GM12878 (cell line): ENCODE measurements at regions not wholly inside any gene's neighbourhood (a gene's known extent, or its start where the extent isn't known, plus 50 kb on each side); places are given as distances from the start of the nearest gene placed in this dataset.

Source experiments
- ATAC-seq: fragments of 200-7000 bp; cut with Tn5 transposase; 3 replicates; pipeline ENCODE4 v1.9.1; 2020; ENCODE audit warnings: mild to moderate bottlenecking, moderate library complexity
- BruUV-seq: library from RNA; stranded (reverse); fragments of 400-500 nt; replicated peaks from 2 replicates; lab custom pipeline; 2021; lab: Mats Ljungman, UMichigan
- CTCF ChIA-PET: fragments of 300-600 bp; sonication (Branson Sonifier 250); formaldehyde crosslinking; extraction: SDS; loops from one replicate; lab custom pipeline; 2021; ENCODE audit warnings: inconsistent platforms; lab: Yijun Ruan, JAX
- POLR2A ChIA-PET: fragments of 350-600 bp; formaldehyde crosslinking; extraction: SDS; loops from one replicate; lab custom pipeline; 2021; ENCODE audit warnings: inconsistent platforms; lab: Charles Lee
- RAD21 ChIA-PET: fragments of 300-600 bp; sonication (Branson Sonifier 250); formaldehyde crosslinking; loops from one replicate; lab custom pipeline; 2023; ENCODE audit warnings: antibody characterized with exemption; ENCODE audit not compliant: unreplicated experiment; lab: Charles Lee
- SMC1A ChIA-PET: fragments of 300-600 bp; sonication (Branson Sonifier 250); formaldehyde crosslinking; loops from one replicate; lab custom pipeline; 2023; ENCODE audit not compliant: unreplicated experiment, uncharacterized antibody; lab: Charles Lee
- DNase-seq: peaks from one replicate; pipeline ENCODE4 v3.0.0-alpha.2; 2011; ENCODE audit warnings: low read depth, low spot score
- FAIRE-seq: peaks from 3 replicates; lab custom pipeline; 2011; peaks lifted over from hg19 to GRCh38; lab: Jason Lieb, UNC
- H2AFZ ChIP-seq: 2 replicates; pipeline ENCODE4 v1.6.0; 2011; ENCODE audit warnings: low read depth, low read length, control low read depth; ENCODE audit not compliant: control insufficient read depth
- H3K27ac ChIP-seq: 2 replicates; pipeline ENCODE4 v1.5.1; 2011; ENCODE audit warnings: control low read depth; ENCODE audit not compliant: control insufficient read depth, insufficient read depth
- H3K27me3 ChIP-seq, 2 experiments: replicated peaks in 1 of 2; 2 replicates each; pipeline versions ENCODE4 v1.6.0 to v1.6.1; 2011; ENCODE audit warnings: low read length in 1 of 2; ENCODE audit not compliant: control insufficient read depth in 2 of 2, insufficient read depth in 2 of 2
- H3K36me3 ChIP-seq, 2 experiments: 2 replicates each; pipeline ENCODE4 v1.5.1; 2011; ENCODE audit warnings: low read length in 1 of 2; ENCODE audit not compliant: control insufficient read depth in 2 of 2, insufficient read depth in 2 of 2
- H3K4me1 ChIP-seq: 2 replicates; pipeline ENCODE4 v1.6.1; 2011; ENCODE audit warnings: mild to moderate bottlenecking, low read length, moderate library complexity, mixed read lengths; ENCODE audit not compliant: control insufficient read depth, insufficient read depth
- H3K4me2 ChIP-seq: 2 replicates; pipeline ENCODE4 v1.6.0; 2011; ENCODE audit warnings: control low read depth; ENCODE audit not compliant: control insufficient read depth, insufficient read depth
- H3K4me3 ChIP-seq: fragments of 200-600 bp; sonication (generic); 2 replicates; pipeline ENCODE4 v1.5.1; 2016
- H3K79me2 ChIP-seq: 2 replicates; pipeline ENCODE4 v1.6.0; 2011; ENCODE audit warnings: low read length; ENCODE audit not compliant: control insufficient read depth, insufficient read depth
- H3K9ac ChIP-seq: 2 replicates; pipeline ENCODE4 v1.8.0; 2011; ENCODE audit warnings: low read length, control low read depth, mixed read lengths; ENCODE audit not compliant: control insufficient read depth, insufficient read depth
- H3K9me3 ChIP-seq: replicated peaks from 3 replicates; pipeline ENCODE4 v1.5.1; 2011; ENCODE audit warnings: mild to moderate bottlenecking, low read length; ENCODE audit not compliant: control insufficient read depth, insufficient read depth
- H4K20me1 ChIP-seq: 2 replicates; pipeline ENCODE4 v1.6.0; 2011; ENCODE audit not compliant: control insufficient read depth, insufficient read depth
- CBFB ChIP-seq: IDR thresholded peaks from 2 replicates; pipeline ENCODE4 v1.6.1; 2016; ENCODE audit warnings: antibody characterized with exemption, low read depth
- CBX5 ChIP-seq: sonication (generic); IDR thresholded peaks from 2 replicates; pipeline ENCODE4 v1.6.1; 2016; ENCODE audit warnings: low read depth, moderate library complexity, mild to moderate bottlenecking, inconsistent platforms
- CHD2 ChIP-seq: IDR thresholded peaks from 2 replicates; pipeline ENCODE4 v1.6.1; 2011; ENCODE audit warnings: low read depth, low read length, improper control_type of control experiment, borderline replicate concordance
- CREB1 ChIP-seq: IDR thresholded peaks from 2 replicates; pipeline ENCODE4 v1.6.1; 2012; ENCODE audit warnings: low read depth, mild to moderate bottlenecking, inconsistent platforms
- KLF5 ChIP-seq: fragments of 450-650 bp; IDR thresholded peaks from 2 replicates; pipeline ENCODE4 v1.6.1; 2014; ENCODE audit warnings: mild to moderate bottlenecking; ENCODE audit not compliant: partially characterized antibody
- RCOR1 ChIP-seq: conservative IDR thresholded peaks from 2 replicates; pipeline ENCODE4 v1.6.1; 2012; ENCODE audit warnings: low read depth, low read length, improper control_type of control experiment
- SP1 ChIP-seq: IDR thresholded peaks from one replicate; pipeline ENCODE4 v1.6.1; 2011; ENCODE audit warnings: low read depth, low read length
- SREBF2 ChIP-seq: IDR thresholded peaks from 2 replicates; pipeline ENCODE4 v1.6.1; 2012; ENCODE audit warnings: mild to moderate bottlenecking, low read length
- YY1 ChIP-seq: IDR thresholded peaks from 2 replicates; pipeline ENCODE4 v1.6.1; 2011; ENCODE audit warnings: low read depth, mild to moderate bottlenecking, low read length
- ZNF384 ChIP-seq: IDR thresholded peaks from 2 replicates; pipeline ENCODE4 v1.6.1; 2012; ENCODE audit warnings: low read depth, mild to moderate bottlenecking, low read length, improper control_type of control experiment, borderline replicate concordance
- ZSCAN29 ChIP-seq: fragments of 450-650 bp; IDR thresholded peaks from 2 replicates; pipeline ENCODE4 v1.6.1; 2017; ENCODE audit warnings: mild to moderate bottlenecking, moderate library complexity
- WGBS: methylation state at CpG from one replicate; pipeline ENCODE4 v1.1.6; 2016; ENCODE audit warnings: low lambda C conversion rate; ENCODE audit not compliant: insufficient replicate concordance, insufficient coverage; ENCODE audit errors: missing lambda C conversion rate; 5-methylcytosine and 5-hydroxymethylcytosine counted together
- in situ Hi-C: fragments of 300-500 bp; cut with MboI; formaldehyde crosslinking; loops from 9 replicates; pipeline ENCODE4 v1.14.3; 2018; ENCODE audit warnings: mixed read lengths
- intact Hi-C: fragments of 100-400 bp; cut with micrococcal nuclease; formaldehyde crosslinking; loops from one replicate; pipeline ENCODE4 v1.14.2; 2022; ENCODE audit not compliant: unreplicated experiment
- TF ChIP-seq, protein P1 (sequence below): IDR thresholded peaks from 2 replicates; pipeline ENCODE4 v1.6.1; 2012; ENCODE audit warnings: low read depth, low read length, improper control_type of control experiment
- TF ChIP-seq, protein P2 (sequence below): fragments of 450-650 bp; IDR thresholded peaks from 2 replicates; pipeline ENCODE4 v1.6.1; 2017; ENCODE audit warnings: mild to moderate bottlenecking, moderate library complexity

GRCh38 chr20:43863330-43863729, 51.3 kb upstream of the TOX2 start:
- ATAC-seq, result no peak
- WGBS, result 76% methylated on average over 12 of the region's 12 CpGs
- Histone ChIP-seq H3K9me3 (no peaks in the 10 kb centered on the region), H3K4me2 (no peak overlapping the region), H3K27me3 (no peaks in the 10 kb centered on the region), H3K4me3 (no peak overlapping the region), H2AFZ (no peak overlapping the region), H4K20me1 (no peaks in the 10 kb centered on the region), H3K79me2 (no peaks in the 10 kb centered on the region), H3K36me3 (no peaks in the 10 kb centered on the region), H3K9ac (no peak overlapping the region), H3K4me1 (no peaks in the 10 kb centered on the region), H3K27ac (no peak overlapping the region)
- ChIA-PET CTCF (no interaction called here), SMC1A (interaction anchor here (0.7 kb wide), 2 partner anchors 23 to 231 kb away, joined by 3 read pairs; no protein-coding TSS in a partner anchor), RAD21 (no interaction called here), POLR2A (interaction anchor here (0.6 to 0.7 kb wide), 2 partner anchors 35 to 100 kb away, joined by 3 to 5 read pairs; no protein-coding TSS in a partner anchor)
- in situ Hi-C loops, result no loop called here
- FAIRE-seq, result no peak
- no peak for DNase-seq
- intact Hi-C loops, result no loop called here
- TF ChIP-seq ZNF384 (no peak), YY1 (no peak), SP1 (no peak), RCOR1 (no peak), CHD2 (no peak), KLF5 (no peak), SREBF2 (no peak), CREB1 (no peak), CBFB (no peak), CBX5 (no peak), ZSCAN29 (no peak)
- TF ChIP-seq, protein P1, sequence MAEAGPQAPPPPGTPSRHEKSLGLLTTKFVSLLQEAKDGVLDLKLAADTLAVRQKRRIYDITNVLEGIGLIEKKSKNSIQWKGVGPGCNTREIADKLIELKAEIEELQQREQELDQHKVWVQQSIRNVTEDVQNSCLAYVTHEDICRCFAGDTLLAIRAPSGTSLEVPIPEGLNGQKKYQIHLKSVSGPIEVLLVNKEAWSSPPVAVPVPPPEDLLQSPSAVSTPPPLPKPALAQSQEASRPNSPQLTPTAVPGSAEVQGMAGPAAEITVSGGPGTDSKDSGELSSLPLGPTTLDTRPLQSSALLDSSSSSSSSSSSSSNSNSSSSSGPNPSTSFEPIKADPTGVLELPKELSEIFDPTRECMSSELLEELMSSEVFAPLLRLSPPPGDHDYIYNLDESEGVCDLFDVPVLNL, result no peak
- TF ChIP-seq, protein P2, sequence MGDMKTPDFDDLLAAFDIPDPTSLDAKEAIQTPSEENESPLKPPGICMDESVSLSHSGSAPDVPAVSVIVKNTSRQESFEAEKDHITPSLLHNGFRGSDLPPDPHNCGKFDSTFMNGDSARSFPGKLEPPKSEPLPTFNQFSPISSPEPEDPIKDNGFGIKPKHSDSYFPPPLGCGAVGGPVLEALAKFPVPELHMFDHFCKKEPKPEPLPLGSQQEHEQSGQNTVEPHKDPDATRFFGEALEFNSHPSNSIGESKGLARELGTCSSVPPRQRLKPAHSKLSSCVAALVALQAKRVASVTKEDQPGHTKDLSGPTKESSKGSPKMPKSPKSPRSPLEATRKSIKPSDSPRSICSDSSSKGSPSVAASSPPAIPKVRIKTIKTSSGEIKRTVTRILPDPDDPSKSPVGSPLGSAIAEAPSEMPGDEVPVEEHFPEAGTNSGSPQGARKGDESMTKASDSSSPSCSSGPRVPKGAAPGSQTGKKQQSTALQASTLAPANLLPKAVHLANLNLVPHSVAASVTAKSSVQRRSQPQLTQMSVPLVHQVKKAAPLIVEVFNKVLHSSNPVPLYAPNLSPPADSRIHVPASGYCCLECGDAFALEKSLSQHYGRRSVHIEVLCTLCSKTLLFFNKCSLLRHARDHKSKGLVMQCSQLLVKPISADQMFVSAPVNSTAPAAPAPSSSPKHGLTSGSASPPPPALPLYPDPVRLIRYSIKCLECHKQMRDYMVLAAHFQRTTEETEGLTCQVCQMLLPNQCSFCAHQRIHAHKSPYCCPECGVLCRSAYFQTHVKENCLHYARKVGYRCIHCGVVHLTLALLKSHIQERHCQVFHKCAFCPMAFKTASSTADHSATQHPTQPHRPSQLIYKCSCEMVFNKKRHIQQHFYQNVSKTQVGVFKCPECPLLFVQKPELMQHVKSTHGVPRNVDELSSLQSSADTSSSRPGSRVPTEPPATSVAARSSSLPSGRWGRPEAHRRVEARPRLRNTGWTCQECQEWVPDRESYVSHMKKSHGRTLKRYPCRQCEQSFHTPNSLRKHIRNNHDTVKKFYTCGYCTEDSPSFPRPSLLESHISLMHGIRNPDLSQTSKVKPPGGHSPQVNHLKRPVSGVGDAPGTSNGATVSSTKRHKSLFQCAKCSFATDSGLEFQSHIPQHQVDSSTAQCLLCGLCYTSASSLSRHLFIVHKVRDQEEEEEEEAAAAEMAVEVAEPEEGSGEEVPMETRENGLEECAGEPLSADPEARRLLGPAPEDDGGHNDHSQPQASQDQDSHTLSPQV, result no peak
- no TSS peak for BruUV-seq
